ENCODE measurements at regions not wholly inside any gene's neighbourhood (a gene's known extent, or its start where the extent isn't known, plus 50 kb on each side); places are given as distances from the start of the nearest gene placed in this dataset.

DNA sequence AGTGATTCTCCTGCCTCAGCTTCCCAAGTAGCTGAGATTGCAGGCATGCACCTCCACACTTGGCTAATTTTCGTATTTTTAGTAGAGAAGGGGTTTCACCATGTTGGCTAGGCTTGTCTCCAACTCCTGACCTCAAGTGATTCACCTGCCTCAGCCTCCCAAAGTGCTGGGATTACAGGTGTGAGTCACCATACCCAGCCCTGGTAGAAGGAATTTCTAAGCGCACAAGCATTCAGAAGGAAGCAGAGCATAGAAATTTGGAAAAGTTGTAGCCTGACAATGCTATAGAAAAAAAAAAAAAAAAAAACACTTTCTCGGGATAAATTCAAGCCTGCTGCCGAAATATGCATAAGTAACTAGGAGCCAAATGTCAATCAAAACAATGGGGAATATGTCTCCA, 249.4 kb downstream of the GRB14 start:
- DNase-seq (ENCODE audit: low read depth) = no peak
- no peak overlapping the region for H3K4me3 ChIP-seq (ENCODE audit: low read depth, low read length)
- TF ChIP-seq, protein P1, sequence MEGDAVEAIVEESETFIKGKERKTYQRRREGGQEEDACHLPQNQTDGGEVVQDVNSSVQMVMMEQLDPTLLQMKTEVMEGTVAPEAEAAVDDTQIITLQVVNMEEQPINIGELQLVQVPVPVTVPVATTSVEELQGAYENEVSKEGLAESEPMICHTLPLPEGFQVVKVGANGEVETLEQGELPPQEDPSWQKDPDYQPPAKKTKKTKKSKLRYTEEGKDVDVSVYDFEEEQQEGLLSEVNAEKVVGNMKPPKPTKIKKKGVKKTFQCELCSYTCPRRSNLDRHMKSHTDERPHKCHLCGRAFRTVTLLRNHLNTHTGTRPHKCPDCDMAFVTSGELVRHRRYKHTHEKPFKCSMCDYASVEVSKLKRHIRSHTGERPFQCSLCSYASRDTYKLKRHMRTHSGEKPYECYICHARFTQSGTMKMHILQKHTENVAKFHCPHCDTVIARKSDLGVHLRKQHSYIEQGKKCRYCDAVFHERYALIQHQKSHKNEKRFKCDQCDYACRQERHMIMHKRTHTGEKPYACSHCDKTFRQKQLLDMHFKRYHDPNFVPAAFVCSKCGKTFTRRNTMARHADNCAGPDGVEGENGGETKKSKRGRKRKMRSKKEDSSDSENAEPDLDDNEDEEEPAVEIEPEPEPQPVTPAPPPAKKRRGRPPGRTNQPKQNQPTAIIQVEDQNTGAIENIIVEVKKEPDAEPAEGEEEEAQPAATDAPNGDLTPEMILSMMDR (IDR thresholded peaks at IDR 0.05; ENCODE audit: control insufficient read depth, extremely low read depth, insufficient read depth) = no peak

DNA sequence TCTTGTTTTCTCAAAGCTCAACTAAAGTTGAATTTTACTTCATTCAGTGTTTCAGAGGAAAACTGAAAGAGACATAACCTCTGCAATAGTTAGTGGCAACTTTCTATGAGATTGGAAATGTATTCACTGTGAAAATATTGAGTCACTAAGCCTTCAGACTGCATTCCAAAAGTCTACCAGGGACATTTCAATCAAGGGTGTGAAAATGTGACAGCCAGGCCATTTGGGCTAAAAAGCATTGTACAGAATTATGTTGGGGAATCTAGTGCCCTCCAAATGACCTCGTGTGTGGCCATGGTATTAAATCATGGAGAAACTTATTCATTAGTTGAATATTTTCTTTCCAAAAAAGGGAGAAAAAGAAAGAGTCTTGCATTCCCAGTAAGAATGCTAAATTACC, 251.9 kb downstream of the GRB14 start:
- no peak for DNase-seq (ENCODE audit: low read depth)
- no peak overlapping the region for H3K4me3 ChIP-seq (ENCODE audit: low read depth, low read length)
- TF ChIP-seq, protein P1 (IDR thresholded peaks at IDR 0.05; ENCODE audit: control insufficient read depth, extremely low read depth, insufficient read depth) = no peak

DNA sequence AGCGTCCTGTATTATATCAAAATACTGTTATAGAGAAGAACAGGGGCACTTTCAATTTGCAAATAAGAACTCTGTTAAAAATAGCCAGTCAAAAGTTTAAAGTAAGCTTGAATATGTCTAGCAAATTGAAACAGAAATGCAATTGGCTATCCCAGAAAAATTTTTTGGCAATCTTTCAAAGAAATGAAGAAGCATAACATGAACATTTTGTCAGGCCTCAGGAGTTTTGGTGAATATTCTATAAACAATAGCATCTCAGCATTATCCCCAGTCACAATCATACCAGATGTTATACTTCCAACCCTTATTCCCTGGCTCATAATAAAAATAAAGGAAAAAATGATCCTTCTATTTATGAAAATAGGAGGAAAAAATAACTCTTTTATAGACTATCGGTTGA, 252.4 kb downstream of the GRB14 start:
- DNase-seq (ENCODE audit: low read depth) = no peak
- H3K4me3 ChIP-seq (ENCODE audit: low read depth, low read length) = no peak overlapping the region
- TF ChIP-seq, protein P1 (IDR thresholded peaks at IDR 0.05; ENCODE audit: control insufficient read depth, extremely low read depth, insufficient read depth) = no peak

DNA sequence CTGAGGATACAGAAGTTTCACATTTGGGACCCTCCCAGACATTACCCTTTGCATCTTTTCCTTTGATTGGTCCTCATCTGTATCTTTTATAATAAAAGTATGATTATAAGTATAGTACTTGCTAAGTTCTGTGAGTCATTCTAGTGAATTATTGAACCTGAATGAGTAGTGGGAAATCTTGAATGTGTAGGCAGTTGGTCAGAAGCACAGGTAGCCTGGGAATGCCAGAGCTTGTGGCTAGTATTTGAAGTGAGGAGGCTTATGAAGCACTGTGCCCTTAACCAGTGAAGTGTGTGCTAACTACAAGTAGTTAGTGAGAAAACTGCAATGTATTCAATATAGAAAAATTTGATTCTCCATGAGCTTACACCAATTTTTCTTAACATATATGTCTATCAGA, 257.6 kb downstream of the GRB14 start:
- TF ChIP-seq, protein P1 (IDR thresholded peaks at IDR 0.05; ENCODE audit: control insufficient read depth, extremely low read depth, insufficient read depth) = no peak
- no peak for DNase-seq (ENCODE audit: low read depth)
- H3K4me3 ChIP-seq (ENCODE audit: low read depth, low read length) = no peak overlapping the region

DNA sequence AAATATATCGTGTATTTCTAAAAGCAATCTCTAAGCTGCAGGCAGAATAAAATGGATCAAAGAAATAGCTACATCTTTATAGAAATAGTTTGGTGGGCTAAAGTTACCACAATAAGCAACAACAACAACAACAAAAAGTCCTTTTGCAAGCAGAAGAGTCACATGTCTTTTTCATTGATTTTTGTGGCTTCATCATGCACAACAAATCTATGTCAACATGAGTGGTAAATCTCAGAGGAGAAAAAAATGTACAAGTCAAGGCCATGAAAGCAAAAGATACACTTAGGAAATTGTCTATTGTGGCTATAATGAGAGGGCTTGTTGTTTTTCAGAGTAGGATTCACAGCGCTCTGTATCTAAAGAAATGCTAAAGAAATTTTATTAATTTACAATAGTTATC, 269.7 kb downstream of the GRB14 start:
- no peak overlapping the region for H3K4me3 ChIP-seq (ENCODE audit: low read depth, low read length)
- DNase-seq (ENCODE audit: low read depth) = no peak
- TF ChIP-seq, protein P1 (IDR thresholded peaks at IDR 0.05; ENCODE audit: control insufficient read depth, extremely low read depth, insufficient read depth) = no peak

DNA sequence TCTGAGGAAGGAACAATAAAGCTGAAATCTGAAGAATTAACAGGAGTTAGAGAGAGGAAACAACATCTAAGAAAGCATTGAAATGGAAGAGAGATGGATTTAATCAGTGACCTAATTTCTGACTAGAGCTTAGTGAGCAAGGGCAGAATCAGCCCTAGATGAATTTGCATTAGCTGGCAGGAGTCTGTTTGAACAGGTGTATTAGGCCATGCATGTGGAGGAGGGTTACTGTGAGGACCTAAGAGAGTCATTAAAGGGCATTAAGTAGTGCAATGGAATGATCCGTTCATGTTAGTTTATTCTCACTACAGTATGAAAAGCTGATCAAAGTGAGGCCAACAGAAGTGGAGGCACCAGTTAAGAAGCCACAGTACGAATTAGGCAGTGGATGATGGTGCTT, 285.3 kb downstream of the GRB14 start:
- TF ChIP-seq, protein P1 (IDR thresholded peaks at IDR 0.05; ENCODE audit: control insufficient read depth, extremely low read depth, insufficient read depth) = no peak
- no peak for DNase-seq (ENCODE audit: low read depth)
- no peak overlapping the region for H3K4me3 ChIP-seq (ENCODE audit: low read depth, low read length)

DNA sequence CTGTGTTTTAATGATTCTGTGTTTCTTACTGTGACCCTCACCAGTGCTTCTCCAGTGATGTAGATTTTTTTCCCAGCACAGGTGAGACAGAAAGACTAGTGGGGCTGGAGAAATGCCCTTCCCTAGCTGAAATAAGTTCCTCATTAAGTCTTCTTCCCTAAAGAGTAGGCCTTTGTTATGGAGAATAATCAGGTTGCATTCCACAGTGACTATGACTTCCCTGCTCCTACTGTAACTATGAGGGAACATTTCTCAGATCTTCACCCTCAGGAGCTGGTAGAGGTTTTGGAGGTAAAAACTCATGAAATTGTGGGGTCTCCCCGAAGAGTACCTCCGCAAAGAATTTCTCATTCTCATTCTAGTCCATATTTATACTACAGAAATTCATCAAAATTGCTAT, 286.2 kb downstream of the GRB14 start:
- no peak for DNase-seq (ENCODE audit: low read depth)

More for the DNA sequence above, 286.2 kb downstream of the GRB14 start:
- TF ChIP-seq, protein P1 (IDR thresholded peaks at IDR 0.05; ENCODE audit: control insufficient read depth, extremely low read depth, insufficient read depth) = no peak
- H3K4me3 ChIP-seq (ENCODE audit: low read depth, low read length) = no peak overlapping the region
